ENCODE measurements at regions not wholly inside any gene's neighbourhood (a gene's known extent, or its start where the extent isn't known, plus 50 kb on each side); places are given as distances from the start of the nearest gene placed in this dataset.

- no peak for TF ChIP-seq CTCF (IDR thresholded peaks at IDR 0.05; ENCODE audit: poor library complexity)
- TF ChIP-seq EZH2 (IDR thresholded peaks at IDR 0.05; ENCODE audit: borderline replicate concordance), result no peak
These were observed 336.9 kb downstream of the INSIG2 start for GRCh38 chr2:118425191-118425590.

Measured in hepatocyte (in vitro differentiated cells).